Transverse colon (tissue), 4 donors: ENCODE measurements at regions not wholly inside any gene's neighbourhood (a gene's known extent, or its start where the extent isn't known, plus 50 kb on each side); places are given as distances from the start of the nearest gene placed in this dataset.

ENCODE experiments used
- DNase-seq: peaks from one replicate; pipeline ENCODE4 v3.0.0-alpha.2; 2019
- H3K27ac ChIP-seq, 4 donors: fragments of 200-600 bp; sonication (generic); 2 replicates each; pipeline ENCODE4 v1.5.1; 2016 to 2018; ENCODE audit warnings: inconsistent platforms in 4 of 4
- H3K27me3 ChIP-seq: fragments of 200-600 bp; sonication (generic); 2 replicates; pipeline ENCODE4 v1.5.1; 2017; ENCODE audit warnings: inconsistent platforms
- H3K36me3 ChIP-seq, 4 donors: fragments of 200-600 bp; sonication (generic); 2 replicates each; pipeline ENCODE4 v1.5.1; 2017 to 2019; ENCODE audit warnings: inconsistent platforms in 4 of 4
- H3K4me1 ChIP-seq, 4 donors: fragments of 200-600 bp; sonication (generic); 2 replicates each; pipeline ENCODE4 v1.5.1; 2017 to 2020; ENCODE audit warnings: inconsistent platforms in 4 of 4
- H3K4me3 ChIP-seq, 4 donors: fragments of 200-600 bp; sonication (generic); 1 replicate in 1 of 4; 2 replicates in 3 of 4; pipeline versions ENCODE4 v1.5.1 to v1.6.1; 2017 to 2019; ENCODE audit warnings: inconsistent platforms in 4 of 4
- H3K9me3 ChIP-seq, 2 donors: fragments of 200-600 bp; sonication (generic); 2 replicates each; pipeline ENCODE4 v1.5.1; 2017 to 2019; ENCODE audit warnings: inconsistent platforms in 2 of 2
- CTCF ChIP-seq, 5 experiments: fragments of 200-600 bp in 3 of 5; fragments of 450-650 bp in 2 of 5; sonication (generic) in 3 of 5; IDR thresholded peaks; 1 replicate in 2 of 5; 2 replicates in 3 of 5; pipeline ENCODE4 v1.5.1; 2016 to 2017; ENCODE audit warnings: antibody characterized with exemption in 5 of 5, inconsistent platforms in 3 of 5, mild to moderate bottlenecking in 2 of 5, moderate library complexity in 1 of 5
- EP300 ChIP-seq: sonication (generic); formaldehyde crosslinking; IDR thresholded peaks from one replicate; pipeline ENCODE4 v1.6.1; 2017; ENCODE audit warnings: antibody characterized with exemption, low read depth
- POLR2A ChIP-seq: fragments of 450-650 bp; IDR thresholded peaks from one replicate; pipeline ENCODE4 v1.6.1; 2016; ENCODE audit warnings: antibody characterized with exemption, mild to moderate bottlenecking, moderate library complexity
- POLR2AphosphoS5 ChIP-seq, 3 donors: sonication (generic); formaldehyde crosslinking; IDR thresholded peaks; one replicate each; pipeline ENCODE4 v1.6.1; 2016; ENCODE audit warnings: antibody characterized with exemption in 3 of 3
- WGBS, 2 donors: methylation state at CpG; one replicate each; pipeline ENCODE4 v1.1.5; 2018; ENCODE audit warnings: low coverage in 1 of 2; 5-methylcytosine and 5-hydroxymethylcytosine counted together
- in situ Hi-C, 4 donors: fragments of 200-750 bp; cut with MboI; loops; one replicate each; pipeline versions ENCODE4 v1.15.0 to v1.15.1; 2017; ENCODE audit warnings: low sequenced_read_pairs in 3 of 4, low pct_ligation_motif_present in 1 of 4, low pct_unique_long_range_greater_than_20kb in 1 of 4
- intact Hi-C: fragments of 100-400 bp; cut with DNase I; formaldehyde crosslinking; loops from one replicate; pipeline ENCODE4 v1.15.1; 2023; ENCODE audit warnings: low total_unique reads

GRCh38 chr20:60937585-60937984 is 314.5 kb upstream of the CDH4 start:
- intact Hi-C loops = no loop called here
- in situ Hi-C loops = loop anchor here in 1 of 4 donors (25.0 kb wide), 1 partner anchor 100 kb away; no protein-coding TSS in a partner anchor
- Histone ChIP-seq H3K36me3 (no peaks in the 10 kb centered on the region), H3K4me1 (no peaks in the 10 kb centered on the region), H3K4me3 (no peak overlapping the region), H3K27ac (no peak overlapping the region), H3K9me3 (no peaks in the 10 kb centered on the region), H3K27me3 (no peaks in the 10 kb centered on the region)
- no peak for DNase-seq
- WGBS, 2 donors = 47 to 72% methylated on average over 10 of the region's 10 CpGs
- TF ChIP-seq POLR2A (no peak), CTCF (IDR thresholded peaks at IDR 0.05) (no peak), EP300 (no peak), POLR2AphosphoS5 (IDR thresholded peaks at IDR 0.05) (no peak)

GRCh38 chr20:60941379-60941778 is 310.7 kb upstream of the CDH4 start:
- Histone ChIP-seq H3K4me3 (no peak overlapping the region), H3K27ac (no peak overlapping the region), H3K27me3 (no peaks in the 10 kb centered on the region), H3K36me3 (no peaks in the 10 kb centered on the region), H3K9me3 (no peaks in the 10 kb centered on the region), H3K4me1 (no peaks in the 10 kb centered on the region)
- 86 to 94% methylated on average over 2 to 6 of the region's 6 CpGs for WGBS, 2 donors
- intact Hi-C loops = no loop called here
- no peak for DNase-seq
- TF ChIP-seq EP300 = no peak
- no peak for TF ChIP-seq CTCF (IDR thresholded peaks at IDR 0.05)
- TF ChIP-seq POLR2AphosphoS5 (IDR thresholded peaks at IDR 0.05) = no peak
- TF ChIP-seq POLR2A = no peak
- in situ Hi-C loops = loop anchor here in 1 of 4 donors (25.0 kb wide), 1 partner anchor 104 kb away; no protein-coding TSS in a partner anchor

DNA sequence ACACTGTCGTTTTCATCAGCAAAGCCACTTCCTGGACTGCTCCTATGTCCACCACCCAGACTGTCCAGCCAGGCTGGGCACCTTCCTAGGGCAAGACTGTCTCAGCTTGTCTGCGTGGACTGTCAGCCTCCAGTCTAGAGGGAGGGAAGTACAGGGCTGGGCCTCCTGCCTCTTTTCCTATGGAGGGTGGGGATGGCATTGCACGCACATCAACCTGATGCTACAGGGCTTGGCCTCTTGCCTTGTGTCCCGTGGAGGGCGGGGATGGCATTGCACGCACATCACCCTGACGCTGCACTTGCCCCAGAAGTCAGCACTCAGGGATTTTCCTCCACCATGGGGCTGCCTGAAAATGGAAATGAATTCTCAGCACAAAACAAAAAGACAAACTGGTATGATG is 304.2 kb upstream of the CDH4 start:
- Histone ChIP-seq H3K4me3 (no peak overlapping the region), H3K9me3 (no peaks in the 10 kb centered on the region), H3K4me1 (no peaks in the 10 kb centered on the region), H3K27ac (no peak overlapping the region), H3K36me3 (no peaks in the 10 kb centered on the region), H3K27me3 (no peaks in the 10 kb centered on the region)
- no peak for DNase-seq
- 80% methylated on average over 6 of the region's 7 CpGs; no CpG with 5 or more reads in 1 of the 2 donors for WGBS, 2 donors
- no peak for TF ChIP-seq EP300
- TF ChIP-seq CTCF (IDR thresholded peaks at IDR 0.05) = no peak
- TF ChIP-seq POLR2A = no peak
- TF ChIP-seq POLR2AphosphoS5 (IDR thresholded peaks at IDR 0.05) = no peak
- in situ Hi-C loops = loop anchor here in 1 of 4 donors (25.0 kb wide), 1 partner anchor 111 kb away; no protein-coding TSS in a partner anchor
- intact Hi-C loops = no loop called here

DNA sequence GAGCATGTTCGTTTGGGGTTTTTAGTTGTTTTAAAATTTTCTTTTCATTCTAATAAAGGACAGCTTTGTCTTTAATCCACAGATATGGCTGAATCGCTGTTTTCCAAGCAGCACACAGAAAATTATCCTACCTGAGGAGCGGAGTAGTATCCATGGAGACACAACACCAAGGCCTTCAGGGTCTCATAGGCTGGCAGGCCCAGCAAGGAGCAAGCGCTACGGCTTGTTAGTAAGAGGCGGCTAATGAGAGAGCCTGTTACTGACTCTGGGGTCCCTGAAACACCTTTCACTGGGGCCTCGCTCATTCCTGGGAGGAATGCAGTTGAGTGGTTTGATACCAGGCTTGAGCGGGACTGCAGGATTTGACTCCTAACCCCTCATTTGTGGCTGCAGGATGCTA is 303.8 kb upstream of the CDH4 start:
- Histone ChIP-seq H3K4me1 (no peaks in the 10 kb centered on the region), H3K27ac (no peak overlapping the region), H3K27me3 (no peaks in the 10 kb centered on the region), H3K9me3 (no peaks in the 10 kb centered on the region), H3K36me3 (no peaks in the 10 kb centered on the region), H3K4me3 (no peak overlapping the region)
- 79 to 82% methylated on average over 6 to 8 of the region's 8 CpGs for WGBS, 2 donors
- no peak for DNase-seq
- intact Hi-C loops = no loop called here
- TF ChIP-seq CTCF (IDR thresholded peaks at IDR 0.05) = no peak
- no peak for TF ChIP-seq POLR2AphosphoS5 (IDR thresholded peaks at IDR 0.05)
- no peak for TF ChIP-seq POLR2A
- TF ChIP-seq EP300 = no peak
- in situ Hi-C loops = loop anchor here in 1 of 4 donors (25.0 kb wide), 1 partner anchor 111 kb away; no protein-coding TSS in a partner anchor
